HEK293 (cell line): ENCODE measurements at regions not wholly inside any gene's neighbourhood (a gene's known extent, or its start where the extent isn't known, plus 50 kb on each side); places are given as distances from the start of the nearest gene placed in this dataset.

Experiments
- GLIS1 ChIP-seq: fragments of 450-650 bp; formaldehyde crosslinking; IDR thresholded peaks from 2 replicates; pipeline ENCODE4 v1.5.1; 2016; ENCODE audit warnings: missing biosample characterization, missing genetic modification characterization
- KLF7 ChIP-seq: fragments of 450-650 bp; formaldehyde crosslinking; IDR thresholded peaks from 2 replicates; pipeline ENCODE4 v1.5.1; 2016; ENCODE audit warnings: missing biosample characterization, missing genetic modification characterization, borderline replicate concordance
- MZF1 ChIP-seq: fragments of 450-650 bp; formaldehyde crosslinking; IDR thresholded peaks from 2 replicates; pipeline ENCODE4 v1.5.1; 2017; ENCODE audit warnings: missing biosample characterization, missing genetic modification characterization, borderline replicate concordance
- PRDM10 ChIP-seq: fragments of 450-650 bp; formaldehyde crosslinking; IDR thresholded peaks from 2 replicates; pipeline ENCODE4 v1.5.1; 2016; ENCODE audit warnings: missing biosample characterization, missing genetic modification characterization
- SCRT1 ChIP-seq: fragments of 450-650 bp; formaldehyde crosslinking; IDR thresholded peaks from 2 replicates; pipeline ENCODE4 v1.5.1; 2016; ENCODE audit warnings: missing biosample characterization, missing genetic modification characterization, borderline replicate concordance
- SP3 ChIP-seq: fragments of 450-650 bp; formaldehyde crosslinking; IDR thresholded peaks from 2 replicates; pipeline ENCODE4 v1.5.1; 2016; ENCODE audit warnings: missing biosample characterization, missing genetic modification characterization
- SP7 ChIP-seq: fragments of 450-650 bp; formaldehyde crosslinking; IDR thresholded peaks from 2 replicates; pipeline ENCODE4 v1.5.1; 2016; ENCODE audit warnings: missing biosample characterization, missing genetic modification characterization
- TSHZ1 ChIP-seq: fragments of 450-650 bp; formaldehyde crosslinking; IDR thresholded peaks from 2 replicates; pipeline ENCODE4 v1.5.1; 2016; ENCODE audit warnings: missing biosample characterization, missing genetic modification characterization, borderline replicate concordance
- ZBTB1 ChIP-seq: fragments of 450-650 bp; formaldehyde crosslinking; IDR thresholded peaks from 2 replicates; pipeline ENCODE4 v1.5.1; 2016; ENCODE audit warnings: missing biosample characterization, missing genetic modification characterization
- ZNF132 ChIP-seq: fragments of 450-650 bp; formaldehyde crosslinking; IDR thresholded peaks from 2 replicates; pipeline ENCODE4 v1.5.1; 2017; ENCODE audit warnings: missing biosample characterization, missing genetic modification characterization, borderline replicate concordance
- ZNF140 ChIP-seq: fragments of 450-650 bp; formaldehyde crosslinking; IDR thresholded peaks from 2 replicates; pipeline ENCODE4 v1.5.1; 2016; ENCODE audit warnings: missing biosample characterization, missing genetic modification characterization
- ZNF169 ChIP-seq: fragments of 450-650 bp; formaldehyde crosslinking; IDR thresholded peaks from 2 replicates; pipeline ENCODE4 v1.5.1; 2016; ENCODE audit warnings: missing biosample characterization, missing genetic modification characterization
- ZNF2 ChIP-seq: fragments of 450-650 bp; formaldehyde crosslinking; IDR thresholded peaks from 2 replicates; pipeline ENCODE4 v1.5.1; 2016; ENCODE audit warnings: missing biosample characterization, missing genetic modification characterization
- ZNF311 ChIP-seq: fragments of 450-650 bp; formaldehyde crosslinking; IDR thresholded peaks from 2 replicates; pipeline ENCODE4 v1.5.1; 2017; ENCODE audit warnings: missing biosample characterization, missing genetic modification characterization, borderline replicate concordance
- ZNF341 ChIP-seq: fragments of 450-650 bp; formaldehyde crosslinking; IDR thresholded peaks from 2 replicates; pipeline ENCODE4; 2016; ENCODE audit warnings: low read depth, missing biosample characterization, missing genetic modification characterization
- ZNF350 ChIP-seq: fragments of 450-650 bp; formaldehyde crosslinking; IDR thresholded peaks from 2 replicates; pipeline ENCODE4 v1.5.0; 2017; ENCODE audit warnings: missing biosample characterization, mild to moderate bottlenecking, missing genetic modification characterization
- ZNF449 ChIP-seq: fragments of 450-650 bp; formaldehyde crosslinking; IDR thresholded peaks from 2 replicates; pipeline ENCODE4 v1.5.1; 2017; ENCODE audit warnings: missing biosample characterization, mild to moderate bottlenecking, missing genetic modification characterization, moderate library complexity
- ZNF501 ChIP-seq: fragments of 450-650 bp; formaldehyde crosslinking; IDR thresholded peaks from 2 replicates; pipeline ENCODE4 v1.5.1; 2016; ENCODE audit warnings: missing biosample characterization, missing genetic modification characterization
- ZNF510 ChIP-seq: fragments of 450-650 bp; formaldehyde crosslinking; IDR thresholded peaks from 2 replicates; pipeline ENCODE4 v1.5.1; 2018; ENCODE audit warnings: mild to moderate bottlenecking, missing genetic modification characterization, missing biosample characterization; ENCODE audit not compliant: insufficient replicate concordance
- ZNF544 ChIP-seq: fragments of 450-650 bp; formaldehyde crosslinking; IDR thresholded peaks from 2 replicates; pipeline ENCODE4 v1.5.0; 2017; ENCODE audit warnings: missing biosample characterization, missing genetic modification characterization
- ZNF629 ChIP-seq: fragments of 450-650 bp; formaldehyde crosslinking; IDR thresholded peaks from 2 replicates; pipeline ENCODE4 v1.5.1; 2017; ENCODE audit warnings: missing biosample characterization, missing genetic modification characterization
- ZNF654 ChIP-seq: fragments of 450-650 bp; formaldehyde crosslinking; IDR thresholded peaks from 2 replicates; pipeline ENCODE4 v1.5.1; 2016; ENCODE audit warnings: low read depth, missing biosample characterization, missing genetic modification characterization
- ZNF658 ChIP-seq: fragments of 450-650 bp; formaldehyde crosslinking; IDR thresholded peaks from 2 replicates; pipeline ENCODE4; 2016; ENCODE audit warnings: missing biosample characterization, missing genetic modification characterization
- ZNF747 ChIP-seq: fragments of 450-650 bp; formaldehyde crosslinking; IDR thresholded peaks from 2 replicates; pipeline ENCODE4 v1.5.1; 2016; ENCODE audit warnings: missing biosample characterization, missing genetic modification characterization
- ZNF792 ChIP-seq: fragments of 450-650 bp; formaldehyde crosslinking; IDR thresholded peaks from 2 replicates; pipeline ENCODE4 v1.5.1; 2016; ENCODE audit warnings: missing biosample characterization, missing genetic modification characterization
- ZSCAN16 ChIP-seq: fragments of 450-650 bp; formaldehyde crosslinking; IDR thresholded peaks from 2 replicates; pipeline ENCODE4 v1.5.1; 2016; ENCODE audit warnings: missing biosample characterization, missing genetic modification characterization
- TF ChIP-seq, protein P1 (sequence below): fragments of 450-650 bp; formaldehyde crosslinking; IDR thresholded peaks from 2 replicates; pipeline ENCODE4 v1.5.1; 2016; ENCODE audit warnings: missing biosample characterization, missing genetic modification characterization

GRCh38 chr5:14011089-14012020 lies 66.9 kb upstream of the DNAH5 start (continued):
- no peak for TF ChIP-seq SP7
- TF ChIP-seq ZNF747 (tag by site-specific recombination), result no peak
- TF ChIP-seq ZBTB1, result no peak
- TF ChIP-seq ZNF449 (tag by site-specific recombination), result peak; percentile 87
- no peak for TF ChIP-seq TSHZ1 (tag by site-specific recombination)
- no peak for TF ChIP-seq ZNF792
- TF ChIP-seq ZNF2 (tag by site-specific recombination), result no peak
- no peak for TF ChIP-seq ZNF629 (tag by site-specific recombination)
- no peak; the same call in 1 of the 2 replicates for TF ChIP-seq MZF1
- TF ChIP-seq ZNF654 (tag by site-specific recombination), result no peak
- 0 out of 2 replicates have a peak, but pooled peaks have one; percentile 43 for TF ChIP-seq ZSCAN16
- no peak for TF ChIP-seq ZNF658
- no peak for TF ChIP-seq ZNF140 (tag by site-specific recombination)
- peak; percentile 73 for TF ChIP-seq PRDM10 (tag by site-specific recombination)
- peak; percentile 70 for TF ChIP-seq GLIS1 (tag by site-specific recombination)
- no peak for TF ChIP-seq ZNF350
- peak; percentile 89 for TF ChIP-seq ZNF341 (tag by site-specific recombination)
- TF ChIP-seq, protein P1, sequence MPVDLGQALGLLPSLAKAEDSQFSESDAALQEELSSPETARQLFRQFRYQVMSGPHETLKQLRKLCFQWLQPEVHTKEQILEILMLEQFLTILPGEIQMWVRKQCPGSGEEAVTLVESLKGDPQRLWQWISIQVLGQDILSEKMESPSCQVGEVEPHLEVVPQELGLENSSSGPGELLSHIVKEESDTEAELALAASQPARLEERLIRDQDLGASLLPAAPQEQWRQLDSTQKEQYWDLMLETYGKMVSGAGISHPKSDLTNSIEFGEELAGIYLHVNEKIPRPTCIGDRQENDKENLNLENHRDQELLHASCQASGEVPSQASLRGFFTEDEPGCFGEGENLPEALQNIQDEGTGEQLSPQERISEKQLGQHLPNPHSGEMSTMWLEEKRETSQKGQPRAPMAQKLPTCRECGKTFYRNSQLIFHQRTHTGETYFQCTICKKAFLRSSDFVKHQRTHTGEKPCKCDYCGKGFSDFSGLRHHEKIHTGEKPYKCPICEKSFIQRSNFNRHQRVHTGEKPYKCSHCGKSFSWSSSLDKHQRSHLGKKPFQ (tag by site-specific recombination), result no peak
- no peak for TF ChIP-seq KLF7 (tag by site-specific recombination)
- TF ChIP-seq ZNF132, result no peak
- TF ChIP-seq ZNF501 (tag by site-specific recombination), result no peak
- no peak for TF ChIP-seq ZNF510 (tag by site-specific recombination)
- TF ChIP-seq ZNF311 (tag by site-specific recombination), result no peak
- TF ChIP-seq ZNF544 (tag by site-specific recombination), result no peak
- TF ChIP-seq SCRT1 (tag by site-specific recombination), result no peak
- TF ChIP-seq SP3, result 0 out of 2 replicates have a peak, but pooled peaks have one; percentile 25
- no peak for TF ChIP-seq ZNF169 (tag by site-specific recombination)
